Hepatocyte (in vitro differentiated cells): ENCODE measurements at regions not wholly inside any gene's neighbourhood (a gene's known extent, or its start where the extent isn't known, plus 50 kb on each side); places are given as distances from the start of the nearest gene placed in this dataset.

Source experiments
- CTCF ChIP-seq: fragments of 200-600 bp; sonication (generic); IDR thresholded peaks from 2 replicates; pipeline ENCODE4 v1.5.1; 2016; ENCODE audit warnings: antibody characterized with exemption, mild to moderate bottlenecking; ENCODE audit not compliant: poor library complexity
- EZH2 ChIP-seq: fragments of 200-600 bp; sonication (generic); IDR thresholded peaks from 2 replicates; pipeline ENCODE4 v1.6.1; 2016; ENCODE audit warnings: antibody characterized with exemption, mild to moderate bottlenecking, borderline replicate concordance

- TF ChIP-seq EZH2 (no peak), CTCF (no peak)
Observed at GRCh38 chr1:38500891-38501290, 358.7 kb downstream of the RRAGC start.
